Calu3 (cell line): ENCODE measurements at regions not wholly inside any gene's neighbourhood (a gene's known extent, or its start where the extent isn't known, plus 50 kb on each side); places are given as distances from the start of the nearest gene placed in this dataset.

Experiments used
- BruUV-seq: library from RNA; stranded (reverse); fragments of 400-500 nt; replicated peaks from 2 replicates; lab custom pipeline; 2021; lab: Mats Ljungman, UMichigan
- CTCF ChIA-PET: fragments of 300-600 bp; sonication (Branson Sonifier 250); formaldehyde crosslinking; loops from one replicate; lab custom pipeline; 2022; ENCODE audit warnings: antibody characterized with exemption; lab: Charles Lee
- DNase-seq: peaks from one replicate; pipeline ENCODE4 v3.0.0; 2022
- H3K27ac Mint-ChIP-seq: one replicate; pipeline ENCODE4 v1.8.0; 2022; ENCODE audit warnings: mixed read lengths; ENCODE audit not compliant: unreplicated experiment
- H3K27me3 Mint-ChIP-seq: one replicate; pipeline ENCODE4 v1.8.0; 2022; ENCODE audit warnings: mixed read lengths; ENCODE audit not compliant: unreplicated experiment
- H3K36me3 Mint-ChIP-seq: one replicate; pipeline ENCODE4 v1.8.0; 2022; ENCODE audit warnings: mild to moderate bottlenecking, moderate library complexity, mixed read lengths; ENCODE audit not compliant: insufficient read depth, unreplicated experiment
- H3K4me1 Mint-ChIP-seq: one replicate; pipeline ENCODE4 v1.8.0; 2022; ENCODE audit warnings: mild to moderate bottlenecking, low read depth, mixed read lengths; ENCODE audit not compliant: unreplicated experiment
- H3K4me3 Mint-ChIP-seq: one replicate; pipeline ENCODE4 v1.8.0; 2022; ENCODE audit warnings: mild to moderate bottlenecking, low read depth, moderate library complexity, mixed read lengths; ENCODE audit not compliant: unreplicated experiment
- H3K9me3 Mint-ChIP-seq: one replicate; pipeline ENCODE4 v1.8.0; 2022; ENCODE audit warnings: low read depth, mixed read lengths; ENCODE audit not compliant: unreplicated experiment
- CTCF ChIP-seq: fragments of 200-600 bp; IDR thresholded peaks from one replicate; pipeline ENCODE4 v1.8.0; 2022; ENCODE audit warnings: antibody characterized with exemption; ENCODE audit not compliant: unreplicated experiment
- intact Hi-C: fragments of 100-400 bp; cut with micrococcal nuclease; formaldehyde crosslinking; loops from one replicate; pipeline ENCODE4 v1.10.0; 2022; ENCODE audit not compliant: unreplicated experiment

- H3K36me3 Mint-ChIP-seq = no peaks in the 10 kb centered on the region
- no peak overlapping the region for H3K27ac Mint-ChIP-seq
- TF ChIP-seq CTCF = no peak
- no TSS peak for BruUV-seq
- CTCF ChIA-PET = no interaction called here
- no peak overlapping the region for H3K4me3 Mint-ChIP-seq
- no peak for DNase-seq
- no peaks in the 10 kb centered on the region for H3K27me3 Mint-ChIP-seq
- intact Hi-C loops = no loop called here
- no peaks in the 10 kb centered on the region for H3K4me1 Mint-ChIP-seq
- H3K9me3 Mint-ChIP-seq = peaks cover under 1% of the 10 kb centered on the region
Observed at GRCh38 chr4:64721106-64721505, 311.9 kb upstream of the TECRL start.

GRCh38 chr4:64718091-64718490 is 308.8 kb upstream of the TECRL start:
- CTCF ChIA-PET = no interaction called here
- no peak overlapping the region for H3K27ac Mint-ChIP-seq
- no peak for TF ChIP-seq CTCF
- no peaks in the 10 kb centered on the region for H3K27me3 Mint-ChIP-seq
- H3K36me3 Mint-ChIP-seq = no peaks in the 10 kb centered on the region
- H3K9me3 Mint-ChIP-seq = no peaks in the 10 kb centered on the region
- no TSS peak for BruUV-seq
- DNase-seq = no peak
- intact Hi-C loops = no loop called here
- no peaks in the 10 kb centered on the region for H3K4me1 Mint-ChIP-seq
- no peak overlapping the region for H3K4me3 Mint-ChIP-seq

- intact Hi-C loops = no loop called here
- no peak for TF ChIP-seq CTCF
- Mint-ChIP-seq H3K4me1 (no peaks in the 10 kb centered on the region), H3K9me3 (no peaks in the 10 kb centered on the region), H3K27me3 (no peaks in the 10 kb centered on the region), H3K27ac (no peak overlapping the region), H3K4me3 (no peak overlapping the region), H3K36me3 (no peaks in the 10 kb centered on the region)
- CTCF ChIA-PET = no interaction called here
- DNase-seq = no peak
- no TSS peak for BruUV-seq
Observed at GRCh38 chr4:64715741-64716140, 306.5 kb upstream of the TECRL start.

GRCh38 chr4:64713256-64713840 is 304.1 kb upstream of the TECRL start:
- Mint-ChIP-seq H3K27ac (no peak overlapping the region), H3K4me3 (no peak overlapping the region), H3K9me3 (no peaks in the 10 kb centered on the region), H3K27me3 (no peaks in the 10 kb centered on the region), H3K36me3 (no peaks in the 10 kb centered on the region), H3K4me1 (no peaks in the 10 kb centered on the region)
- CTCF ChIA-PET = no interaction called here
- intact Hi-C loops = no loop called here
- no TSS peak for BruUV-seq
- no peak for DNase-seq
- TF ChIP-seq CTCF = peak; percentile 27
